Motor neuron (in vitro differentiated cells): ENCODE measurements at regions not wholly inside any gene's neighbourhood (a gene's known extent, or its start where the extent isn't known, plus 50 kb on each side); places are given as distances from the start of the nearest gene placed in this dataset.

Experiments
- ATAC-seq, 8 experiments: fragments of 200-7000 bp; cut with Tn5 transposase; replicated peaks in 6 of 8; 2 replicates each; pipeline ENCODE4 v1.8.0; 2021; ENCODE audit warnings: mild to moderate bottlenecking in 8 of 8, moderate library complexity in 8 of 8
- H3K27ac ChIP-seq, 2 donors: fragments of 250-450 bp; sonication (Bioruptor Pico); 2 replicates each; pipeline ENCODE4 v1.9.0; 2021; ENCODE audit warnings: antibody characterized with exemption in 2 of 2, mild to moderate bottlenecking in 2 of 2, moderate library complexity in 1 of 2
- H3K4me1 ChIP-seq, 2 donors: fragments of 250-450 bp; sonication (Bioruptor Pico); replicated peaks in 1 of 2; 2 replicates each; pipeline ENCODE4 v1.6.1; 2021; ENCODE audit warnings: antibody characterized with exemption in 2 of 2, mild to moderate bottlenecking in 2 of 2, moderate library complexity in 1 of 2
- H3K4me3 ChIP-seq, 5 donors: fragments of 250-450 bp; sonication (Bioruptor Pico); 2 replicates each; pipeline ENCODE4 v1.9.0; 2021; ENCODE audit warnings: antibody characterized with exemption in 5 of 5, mild to moderate bottlenecking in 5 of 5, moderate library complexity in 4 of 5
- WGBS, 10 experiments: fragments of 450-650 bp; shearing (Covaris generic); methylation state at CpG; one replicate each; pipeline ENCODE4 v1.0.0; 2022; 5-methylcytosine and 5-hydroxymethylcytosine counted together
- in situ Hi-C, 9 experiments: fragments of 400-800 bp; cut with MboI; loops; one replicate each; pipeline ENCODE4 v1.15.0; 2021; ENCODE audit warnings: low sequenced_read_pairs in 9 of 9, low pct_unique_long_range_greater_than_20kb in 2 of 9; ENCODE audit not compliant: unreplicated experiment in 9 of 9

DNA sequence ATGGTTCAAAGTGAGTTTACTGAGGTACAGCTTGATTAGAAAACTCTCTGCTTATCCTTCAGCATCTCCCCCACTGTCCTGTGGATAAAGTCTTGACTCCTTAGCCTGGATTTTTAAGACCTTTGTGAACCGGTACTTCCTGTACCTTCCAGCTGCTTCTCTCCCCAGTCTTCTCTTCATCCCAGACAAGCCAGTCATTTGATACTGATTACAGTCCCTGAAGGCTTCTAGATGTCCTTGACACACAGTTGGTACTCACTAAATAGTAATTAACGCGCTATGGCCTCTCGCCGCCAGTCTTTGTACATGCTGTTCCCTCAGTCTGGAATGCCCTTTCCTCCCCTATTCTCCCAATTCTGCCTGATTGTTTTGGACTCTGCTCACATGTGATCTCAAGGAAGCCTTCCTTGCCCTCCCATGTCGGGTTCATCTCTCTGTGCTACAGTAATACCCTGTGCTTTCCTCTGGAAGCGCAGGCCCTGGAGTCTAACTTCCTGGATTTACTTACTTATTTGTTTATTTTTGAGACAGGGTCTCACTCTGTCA lies 50.6 kb upstream of the PTGR2 start:
- peaks cover 0 to 6% of the 10 kb centered on the region in 2 donors for H3K4me1 ChIP-seq
- no peak overlapping the region for H3K4me3 ChIP-seq
- in situ Hi-C loops, result no loop called here
- no peak for ATAC-seq
- no peak overlapping the region for H3K27ac ChIP-seq
- WGBS, 10 experiments, result 0 to 100% (median 90%) methylated on average over 1 to 7 of the region's 7 CpGs

DNA sequence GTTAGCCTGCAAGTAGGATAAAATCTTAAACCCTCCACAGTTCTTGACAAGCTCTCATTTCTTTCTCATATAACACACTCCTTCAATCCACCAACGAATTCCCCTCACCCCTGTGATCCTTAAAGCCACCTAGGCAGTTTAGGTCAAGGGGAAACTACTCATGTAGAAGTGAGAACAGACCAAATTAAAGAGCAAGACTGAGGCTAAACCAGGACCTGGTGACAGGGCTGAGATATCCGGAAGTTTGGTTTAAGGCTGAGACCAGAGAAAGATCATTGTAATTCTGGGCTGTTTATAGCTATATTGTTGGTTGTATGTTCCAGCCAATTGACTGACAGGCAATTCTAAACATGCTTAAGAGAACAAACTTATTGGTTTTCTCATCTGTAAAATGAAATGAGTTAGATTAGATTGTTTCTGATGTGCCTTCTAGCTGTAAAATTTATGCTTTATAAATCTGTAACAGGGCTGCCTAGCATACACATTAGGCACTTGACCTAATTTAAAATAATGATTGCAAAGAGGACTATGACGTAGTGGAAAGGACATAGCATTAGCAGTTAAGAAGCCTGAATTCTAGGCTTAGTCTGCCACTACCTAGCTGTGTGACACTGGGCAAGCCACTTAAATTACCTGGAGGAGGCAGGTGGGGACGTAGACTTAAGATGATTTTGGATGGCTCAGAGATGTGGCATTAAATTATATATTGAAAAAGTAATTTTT lies 53.9 kb upstream of the PTGR2 start:
- in situ Hi-C loops, result no loop called here
- 49 to 100% (median 85%) methylated on average over 1 to 4 of the region's 4 CpGs; no CpG with 5 or more reads in 2 of the 10 experiments for WGBS, 10 experiments
- Histone ChIP-seq H3K4me3 (no peak overlapping the region), H3K4me1 (peaks cover 14 to 18% of the 10 kb centered on the region in 2 donors), H3K27ac (no peak overlapping the region)
- ATAC-seq, result peak in 1 of 8 experiments; percentile 57

DNA sequence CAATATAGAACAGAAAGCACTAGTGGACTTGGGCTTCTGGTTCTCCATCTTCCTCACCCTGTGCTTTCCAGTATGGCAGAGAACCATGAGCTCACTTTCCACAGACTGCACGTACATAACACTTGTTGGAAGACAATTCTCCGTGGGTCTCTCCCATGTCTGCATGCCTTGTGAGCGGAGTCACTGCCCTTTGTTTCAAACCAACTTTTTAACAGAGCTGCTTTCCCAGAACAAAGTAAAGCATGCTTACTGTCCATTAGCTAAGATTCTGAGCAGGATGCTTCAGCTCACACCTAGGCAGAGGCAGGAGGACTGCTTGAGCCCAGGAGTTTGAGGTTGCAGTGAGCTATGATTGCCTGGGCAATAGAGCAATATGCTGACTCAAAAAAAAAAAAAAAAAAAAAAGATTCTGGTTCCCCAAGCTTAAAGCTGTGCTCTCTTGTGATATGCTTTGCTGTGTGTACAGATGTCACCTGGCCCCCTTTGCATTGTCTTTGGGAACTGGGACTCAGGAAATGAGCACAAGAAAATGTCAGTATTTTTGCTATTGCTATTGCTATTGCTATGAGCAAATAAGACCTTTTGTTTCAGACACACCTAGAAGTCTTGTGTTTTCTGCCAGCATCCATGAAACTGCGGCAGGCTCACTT lies 54.6 kb upstream of the PTGR2 start:
- peak in 5 of 8 experiments; percentile 39 to 62 (median 42) for ATAC-seq
- in situ Hi-C loops, result no loop called here
- 71 to 100% (median 86%) methylated on average over 1 to 4 of the region's 4 CpGs; no CpG with 5 or more reads in 1 of the 10 experiments for WGBS, 10 experiments
- peaks cover 14 to 18% of the 10 kb centered on the region in 2 donors for H3K4me1 ChIP-seq
- H3K4me3 ChIP-seq, result no peak overlapping the region
- no peak overlapping the region for H3K27ac ChIP-seq

DNA sequence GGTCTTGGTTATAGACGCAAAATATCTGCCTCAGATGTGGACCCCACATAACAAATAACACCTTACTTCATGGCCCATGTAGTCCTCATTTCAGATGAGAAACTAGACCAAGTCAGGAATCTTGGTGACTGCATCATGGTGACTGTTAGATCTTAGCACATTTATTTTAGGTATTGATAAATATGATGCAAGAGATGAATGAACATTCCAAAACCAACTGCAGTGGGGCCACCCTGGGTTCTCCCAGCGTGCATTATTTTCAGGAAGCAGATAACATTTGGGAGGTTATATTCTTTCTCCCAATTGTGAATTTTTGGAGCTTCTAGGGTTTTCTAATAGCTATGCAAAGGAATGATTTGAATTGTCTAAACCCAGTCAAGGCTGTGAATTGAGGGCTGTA lies 55.2 kb upstream of the PTGR2 start:
- in situ Hi-C loops, result no loop called here
- Histone ChIP-seq H3K4me3 (no peak overlapping the region), H3K27ac (no peak overlapping the region), H3K4me1 (peaks cover 14 to 18% of the 10 kb centered on the region in 2 donors)
- no peak for ATAC-seq
- 90 to 100% (median 100%) methylated on average over 1 to 2 of the region's 2 CpGs; no CpG with 5 or more reads in 4 of the 10 experiments for WGBS, 10 experiments

DNA sequence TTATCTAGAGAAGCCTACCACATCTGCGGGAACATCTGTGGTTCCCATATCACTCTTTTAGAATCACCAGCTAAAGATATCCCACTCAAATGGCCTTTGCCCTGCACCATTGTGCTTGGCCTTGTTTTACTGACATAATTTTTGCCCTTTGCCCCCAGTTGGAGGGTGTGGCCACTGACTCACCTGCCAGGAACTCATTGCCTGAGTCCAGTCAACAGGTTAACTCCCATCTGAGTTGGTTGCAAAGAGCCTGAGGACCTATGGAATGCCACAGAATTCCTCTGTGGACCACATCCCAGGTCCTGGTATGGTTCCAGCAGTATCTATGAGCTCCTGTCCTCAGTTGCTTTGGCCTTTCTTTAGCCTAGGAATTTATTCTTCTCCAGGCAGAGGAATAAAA lies 55.7 kb upstream of the PTGR2 start:
- Histone ChIP-seq H3K27ac (no peak overlapping the region), H3K4me1 (peaks cover 14 to 18% of the 10 kb centered on the region in 2 donors), H3K4me3 (no peak overlapping the region)
- WGBS, 10 experiments, result 100% methylated on average over 1 of the region's 1 CpG; no CpG with 5 or more reads in 7 of the 10 experiments
- ATAC-seq, result peak in 2 of 8 experiments; percentile 53 to 81
- in situ Hi-C loops, result no loop called here

DNA sequence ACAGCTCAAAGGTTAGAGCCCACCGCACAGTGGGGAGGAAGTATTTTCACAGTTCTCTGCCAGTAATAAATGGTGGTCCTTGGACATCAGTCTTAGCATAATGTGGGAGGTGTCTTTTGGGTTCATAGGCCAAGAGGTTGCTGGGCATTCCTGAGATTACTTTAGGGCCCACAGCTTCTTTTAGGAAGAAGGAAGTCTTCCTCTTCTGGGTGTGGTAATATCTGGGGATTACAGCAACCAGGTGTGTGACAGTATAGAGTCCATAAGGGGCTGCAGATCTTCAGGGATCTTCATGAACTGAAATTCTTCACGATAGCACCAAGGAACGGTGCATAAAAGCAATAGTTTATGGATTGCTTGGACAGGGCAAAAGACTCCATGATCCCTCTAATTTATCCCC lies 56.2 kb upstream of the PTGR2 start:
- Histone ChIP-seq H3K4me3 (no peak overlapping the region), H3K27ac (no peak overlapping the region), H3K4me1 (peaks cover 14 to 19% of the 10 kb centered on the region in 2 donors)
- in situ Hi-C loops, result no loop called here
- ATAC-seq, result no peak
- WGBS, 10 experiments, result 80 to 100% (median 100%) methylated on average over 1 to 3 of the region's 3 CpGs; no CpG with 5 or more reads in 3 of the 10 experiments

DNA sequence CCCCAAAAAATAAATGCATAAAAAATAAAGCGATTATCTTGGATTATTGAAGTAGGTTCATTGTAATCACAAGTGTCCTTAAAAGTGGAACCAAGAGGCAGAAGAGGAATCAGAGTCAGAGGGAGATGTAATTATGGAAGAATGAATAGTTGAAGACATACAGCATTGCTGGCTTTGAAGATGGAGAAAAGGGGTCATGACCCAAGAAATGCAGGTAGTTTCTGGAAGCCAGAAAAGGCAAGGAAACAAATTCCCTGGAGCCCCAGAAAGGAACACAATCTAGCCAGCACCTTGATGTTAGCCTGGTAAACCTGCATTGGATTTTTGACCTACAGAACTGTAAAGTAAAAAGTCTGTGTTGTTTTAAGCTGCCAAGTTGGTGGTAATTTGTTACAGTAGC lies 57.5 kb upstream of the PTGR2 start:
- in situ Hi-C loops, result no loop called here
- Histone ChIP-seq H3K27ac (no peak overlapping the region), H3K4me1 (peaks cover 18 to 30% of the 10 kb centered on the region in 2 donors), H3K4me3 (no peak overlapping the region)
- WGBS, 10 experiments, result 67 to 100% (median 94%) methylated on average over 1 of the region's 1 CpG; no CpG with 5 or more reads in 1 of the 10 experiments
- no peak for ATAC-seq

DNA sequence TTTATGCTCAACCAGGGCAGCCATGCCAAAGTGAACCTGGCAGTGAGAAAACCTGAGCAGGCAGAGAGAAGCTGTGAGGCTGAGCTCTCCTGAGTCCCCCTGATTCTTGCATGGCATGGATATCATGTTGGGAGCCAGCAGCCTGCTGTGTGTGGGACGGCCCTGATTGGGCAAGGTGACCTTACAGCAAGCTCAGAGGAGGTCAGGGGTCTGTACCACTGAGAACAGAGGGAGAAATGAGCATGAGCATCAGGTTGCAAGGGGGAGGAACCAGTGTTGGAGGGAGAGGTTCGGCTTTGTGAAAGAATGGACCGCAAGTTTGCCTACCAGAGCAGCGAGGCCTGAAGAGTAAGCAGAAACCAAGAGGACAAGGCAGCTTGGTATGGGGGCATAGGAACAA lies 59.1 kb upstream of the PTGR2 start:
- no peak for ATAC-seq
- Histone ChIP-seq H3K4me1 (peaks cover 30 to 37% of the 10 kb centered on the region in 2 donors), H3K4me3 (no peak overlapping the region), H3K27ac (no peak overlapping the region)
- in situ Hi-C loops, result no loop called here
- WGBS, 10 experiments, result 60 to 100% (median 86%) methylated on average over 1 to 4 of the region's 4 CpGs; no CpG with 5 or more reads in 2 of the 10 experiments

DNA sequence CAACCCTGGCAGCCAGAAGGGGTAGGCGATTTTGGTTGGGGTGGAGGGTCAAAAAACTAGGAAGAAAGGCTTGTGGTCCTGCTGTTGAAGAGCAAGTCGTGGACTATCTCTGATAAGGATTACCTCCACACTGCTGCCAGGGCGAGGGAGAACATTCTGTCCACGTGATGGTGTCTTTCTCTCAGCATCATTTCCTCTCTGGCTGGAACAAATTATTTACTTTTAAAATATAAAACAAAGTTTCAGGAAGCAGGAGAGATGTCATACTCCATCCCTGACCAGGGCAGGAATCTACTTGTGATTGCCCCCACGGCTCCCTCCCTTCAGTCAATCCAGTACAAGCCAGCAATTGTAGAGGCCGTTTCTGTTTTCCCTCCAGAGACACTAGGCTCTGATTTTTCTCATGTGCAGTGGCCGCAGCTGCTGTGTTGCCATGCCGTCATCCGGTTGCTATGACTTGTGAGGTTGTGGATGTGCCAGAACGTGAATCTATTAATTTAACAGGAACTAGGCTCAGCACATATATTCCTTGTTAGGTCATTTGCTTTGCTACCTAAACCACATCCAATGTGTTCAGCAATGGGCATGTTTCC lies 61.5 kb upstream of the PTGR2 start:
- no peak overlapping the region for H3K27ac ChIP-seq
- peaks cover 31 to 32% of the 10 kb centered on the region in 2 donors for H3K4me1 ChIP-seq
- 10 to 100% (median 80%) methylated on average over 1 to 9 of the region's 10 CpGs; no CpG with 5 or more reads in 1 of the 10 experiments for WGBS, 10 experiments
- ATAC-seq, result peak in 4 of 8 experiments; percentile 2 to 23 (median 12)
- no peak overlapping the region for H3K4me3 ChIP-seq
- in situ Hi-C loops, result no loop called here

DNA sequence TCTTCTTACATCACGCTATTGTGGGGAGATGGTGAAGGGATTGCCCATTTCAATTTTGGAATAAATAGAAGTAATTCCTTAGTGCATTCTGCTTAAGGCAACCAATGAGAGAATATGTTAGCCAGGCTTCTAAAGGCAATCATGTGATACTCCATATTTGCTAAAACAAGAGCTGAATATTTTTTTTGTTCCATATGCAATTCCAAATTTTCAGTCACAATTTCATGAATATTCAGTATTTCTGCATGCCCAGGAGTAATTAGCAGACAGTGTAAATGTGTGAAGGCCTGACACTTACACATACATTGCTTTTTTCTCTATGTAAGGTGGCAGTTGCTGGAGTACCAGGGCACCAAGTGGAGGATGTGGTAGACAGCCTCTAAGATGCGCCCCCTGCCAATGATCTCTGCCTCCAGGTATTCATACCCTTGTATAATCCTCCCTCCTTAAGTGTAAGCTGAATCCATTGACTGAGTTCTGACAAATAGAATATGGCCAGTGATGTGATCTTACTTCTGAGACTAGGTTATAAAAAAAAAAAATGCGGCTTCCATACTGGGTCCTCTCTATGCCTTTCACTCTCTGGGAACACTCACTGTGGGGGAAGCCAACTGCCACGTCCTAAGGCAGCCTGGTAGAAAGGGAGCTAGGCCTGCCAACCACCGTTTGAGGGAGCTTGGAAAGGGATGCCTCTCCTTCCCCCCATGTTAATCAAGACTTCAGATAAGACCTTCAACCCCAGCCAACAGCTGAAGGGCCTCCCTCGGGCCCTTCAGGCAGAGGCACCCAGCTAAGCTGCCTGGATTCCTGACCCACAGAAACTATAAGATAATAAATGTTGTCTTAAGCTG lies 62.7 kb upstream of the PTGR2 start:
- in situ Hi-C loops, result no loop called here
- H3K27ac ChIP-seq, result no peak overlapping the region
- peaks cover 35 to 36% of the 10 kb centered on the region in 2 donors for H3K4me1 ChIP-seq
- ATAC-seq, result peak in 1 of 8 experiments; percentile 42
- no peak overlapping the region for H3K4me3 ChIP-seq
- WGBS, 10 experiments, result 13 to 100% (median 82%) methylated on average over 1 to 3 of the region's 6 CpGs

DNA sequence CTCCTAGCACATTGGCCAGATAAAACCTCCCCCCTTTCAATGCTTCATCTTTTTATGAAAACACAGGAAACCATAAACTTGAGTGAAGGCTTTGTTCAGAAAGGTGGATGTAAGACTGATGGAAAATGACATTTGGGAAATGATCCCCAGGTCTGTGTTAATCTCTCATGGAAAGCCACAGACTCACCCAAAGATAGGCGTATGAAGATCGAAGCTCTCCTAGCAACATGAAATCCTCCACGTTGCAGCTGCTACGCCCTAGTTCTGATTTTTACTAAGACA lies 63.4 kb upstream of the PTGR2 start:
- WGBS, 10 experiments, result 0 to 100% (median 72%) methylated on average over 1 to 4 of the region's 4 CpGs
- peaks cover 41 to 42% of the 10 kb centered on the region in 2 donors for H3K4me1 ChIP-seq
- in situ Hi-C loops, result no loop called here

DNA sequence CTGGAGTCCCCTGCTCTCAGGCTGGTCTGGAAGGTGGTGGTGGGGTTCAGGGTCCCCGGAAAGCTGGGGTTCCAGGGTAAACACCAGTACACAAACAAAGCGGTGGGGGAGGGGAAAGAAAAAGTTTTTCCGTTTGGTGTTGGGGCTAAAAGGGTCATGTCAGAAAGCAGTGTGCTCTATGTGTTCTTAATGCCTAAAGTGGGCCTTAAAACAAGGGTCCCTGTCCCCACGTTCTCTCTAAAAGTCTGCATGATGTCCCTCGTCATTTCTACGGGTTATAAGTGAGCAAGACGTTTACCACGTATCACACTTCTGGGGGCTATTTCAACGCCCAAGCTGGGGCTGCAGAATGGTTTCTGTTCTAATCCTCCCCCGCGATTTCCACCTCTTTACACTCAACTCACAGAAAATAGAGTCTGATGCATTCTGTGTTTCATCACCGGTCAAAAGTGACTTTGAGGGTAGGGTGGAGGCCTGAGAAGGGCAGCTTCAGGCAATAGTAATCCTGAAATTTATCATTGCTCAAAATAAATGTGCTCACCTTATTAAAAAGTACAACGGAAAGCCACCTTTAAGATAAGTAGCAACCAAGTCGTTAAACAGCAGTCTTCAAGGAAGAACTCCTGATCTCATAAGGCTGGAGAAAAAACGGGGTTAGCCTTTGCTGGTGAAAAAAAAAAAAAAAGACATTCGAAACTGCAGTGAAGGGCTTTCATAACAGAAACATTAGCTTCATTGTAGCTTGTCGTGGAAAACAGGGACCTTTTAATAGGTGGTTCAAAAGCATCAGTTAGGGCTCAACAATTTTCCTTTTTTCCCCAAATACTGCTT lies 63.9 kb upstream of the PTGR2 start:
- Histone ChIP-seq H3K4me1 (peaks cover 45 to 47% of the 10 kb centered on the region in 2 donors), H3K4me3 (peak overlapping the region; percentile 47 to 85 (median 74)), H3K27ac (peak overlapping the region; percentile 76 to 78)
- 0 to 22% (median 8%) methylated on average over 1 to 16 of the region's 17 CpGs for WGBS, 10 experiments
- ATAC-seq, result no peak
- in situ Hi-C loops, result no loop called here

More for the DNA sequence above, 63.4 kb upstream of the PTGR2 start:
- H3K27ac ChIP-seq, result no peak overlapping the region
- ATAC-seq, result peak in 1 of 8 experiments; percentile 3
- peak overlapping the region in 1 of 5 donors; percentile 85 for H3K4me3 ChIP-seq
